ENCODE measurements at regions not wholly inside any gene's neighbourhood (a gene's known extent, or its start where the extent isn't known, plus 50 kb on each side); places are given as distances from the start of the nearest gene placed in this dataset.

- no peak for ATAC-seq (ENCODE audit: low FRiP score)
These were observed 230.5 kb downstream of the EFCAB11 start for GRCh38 chr14:89723930-89724627.

GRCh38 chr14:89721956-89722355, 232.6 kb downstream of the EFCAB11 start:
- TF ChIP-seq, protein P1, sequence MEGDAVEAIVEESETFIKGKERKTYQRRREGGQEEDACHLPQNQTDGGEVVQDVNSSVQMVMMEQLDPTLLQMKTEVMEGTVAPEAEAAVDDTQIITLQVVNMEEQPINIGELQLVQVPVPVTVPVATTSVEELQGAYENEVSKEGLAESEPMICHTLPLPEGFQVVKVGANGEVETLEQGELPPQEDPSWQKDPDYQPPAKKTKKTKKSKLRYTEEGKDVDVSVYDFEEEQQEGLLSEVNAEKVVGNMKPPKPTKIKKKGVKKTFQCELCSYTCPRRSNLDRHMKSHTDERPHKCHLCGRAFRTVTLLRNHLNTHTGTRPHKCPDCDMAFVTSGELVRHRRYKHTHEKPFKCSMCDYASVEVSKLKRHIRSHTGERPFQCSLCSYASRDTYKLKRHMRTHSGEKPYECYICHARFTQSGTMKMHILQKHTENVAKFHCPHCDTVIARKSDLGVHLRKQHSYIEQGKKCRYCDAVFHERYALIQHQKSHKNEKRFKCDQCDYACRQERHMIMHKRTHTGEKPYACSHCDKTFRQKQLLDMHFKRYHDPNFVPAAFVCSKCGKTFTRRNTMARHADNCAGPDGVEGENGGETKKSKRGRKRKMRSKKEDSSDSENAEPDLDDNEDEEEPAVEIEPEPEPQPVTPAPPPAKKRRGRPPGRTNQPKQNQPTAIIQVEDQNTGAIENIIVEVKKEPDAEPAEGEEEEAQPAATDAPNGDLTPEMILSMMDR (IDR thresholded peaks at IDR 0.05): no peak
- ATAC-seq (ENCODE audit: low FRiP score) (no peak), DNase-seq (ENCODE audit: low spot score) (no peak)

More at GRCh38 chr14:89723930-89724627, 230.5 kb downstream of the EFCAB11 start:
- DNase-seq (ENCODE audit: low spot score): no peak
- TF ChIP-seq, protein P1 (IDR thresholded peaks at IDR 0.05): no peak

- TF ChIP-seq, protein P1 (IDR thresholded peaks at IDR 0.05): no peak
- DNase-seq (ENCODE audit: low spot score) (no peak), ATAC-seq (ENCODE audit: low FRiP score) (no peak)
These were observed 233.5 kb downstream of the EFCAB11 start for GRCh38 chr14:89720741-89721729.

DNA sequence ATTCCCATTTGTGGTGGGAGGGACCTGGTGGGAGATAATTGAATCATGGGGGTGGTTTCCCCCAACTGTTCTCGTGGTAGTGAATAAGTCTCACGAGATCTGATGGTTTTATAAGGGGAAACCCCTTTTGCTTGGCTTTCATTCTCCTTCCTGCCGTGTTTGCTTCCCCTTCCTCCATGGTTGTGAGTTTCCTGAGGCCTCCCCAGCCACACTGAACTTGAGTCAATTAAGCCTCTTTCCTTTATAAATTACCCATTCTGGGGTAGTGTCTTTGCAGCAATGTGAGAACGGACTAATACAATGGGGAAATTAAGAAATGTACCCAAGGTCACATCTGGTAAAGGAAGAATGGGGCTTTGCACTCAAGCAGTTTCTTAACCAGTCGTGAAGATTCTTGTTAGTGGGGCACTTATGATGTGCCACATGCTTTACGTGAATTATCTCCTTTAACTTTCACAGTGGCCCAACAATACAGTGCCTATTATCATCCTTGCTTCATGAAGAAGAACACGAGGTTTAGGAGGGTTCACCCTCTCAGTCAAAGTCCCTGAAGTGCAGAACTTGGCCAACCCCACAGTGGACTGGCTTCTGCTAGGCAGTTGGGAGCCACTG, 234.3 kb downstream of the EFCAB11 start:
- ATAC-seq (ENCODE audit: low FRiP score): no peak
- TF ChIP-seq, protein P1 (IDR thresholded peaks at IDR 0.05): no peak
- DNase-seq (ENCODE audit: low spot score): no peak

DNA sequence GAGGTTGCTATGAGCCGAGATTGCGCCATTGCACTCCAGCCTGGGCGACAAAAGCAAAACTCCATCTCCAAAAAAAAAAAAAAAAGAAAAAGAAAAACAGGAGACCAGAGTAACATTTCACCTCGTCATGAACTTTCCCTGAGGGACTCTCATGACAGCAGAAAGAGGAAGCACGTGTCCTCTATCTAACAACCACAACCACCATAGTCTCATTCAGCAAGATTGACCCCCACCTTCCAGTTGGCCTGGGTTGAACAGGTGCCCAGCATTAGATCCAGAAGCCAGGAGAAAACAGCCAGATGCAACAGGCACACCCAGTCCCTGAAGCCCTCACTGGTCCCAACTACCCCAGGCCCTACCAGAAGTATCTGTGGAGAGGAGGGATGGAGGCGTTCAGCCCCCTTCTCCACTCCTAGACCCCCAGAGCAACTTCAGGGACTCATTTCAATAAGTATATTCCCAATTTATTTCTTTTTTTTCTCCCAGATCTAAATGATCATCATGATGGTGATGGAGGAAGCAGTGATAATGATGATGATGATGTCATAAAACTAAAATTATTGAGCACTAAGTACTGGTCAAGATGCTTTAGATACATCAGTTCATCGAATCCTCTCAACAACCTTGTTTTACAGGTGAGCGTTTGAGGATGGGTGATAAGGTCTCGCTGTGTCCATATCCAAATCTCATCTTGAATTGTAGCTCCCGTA, 235.0 kb downstream of the EFCAB11 start:
- TF ChIP-seq, protein P1 (IDR thresholded peaks at IDR 0.05): no peak
- ATAC-seq (ENCODE audit: low FRiP score) (no peak), DNase-seq (ENCODE audit: low spot score) (no peak)

DNA sequence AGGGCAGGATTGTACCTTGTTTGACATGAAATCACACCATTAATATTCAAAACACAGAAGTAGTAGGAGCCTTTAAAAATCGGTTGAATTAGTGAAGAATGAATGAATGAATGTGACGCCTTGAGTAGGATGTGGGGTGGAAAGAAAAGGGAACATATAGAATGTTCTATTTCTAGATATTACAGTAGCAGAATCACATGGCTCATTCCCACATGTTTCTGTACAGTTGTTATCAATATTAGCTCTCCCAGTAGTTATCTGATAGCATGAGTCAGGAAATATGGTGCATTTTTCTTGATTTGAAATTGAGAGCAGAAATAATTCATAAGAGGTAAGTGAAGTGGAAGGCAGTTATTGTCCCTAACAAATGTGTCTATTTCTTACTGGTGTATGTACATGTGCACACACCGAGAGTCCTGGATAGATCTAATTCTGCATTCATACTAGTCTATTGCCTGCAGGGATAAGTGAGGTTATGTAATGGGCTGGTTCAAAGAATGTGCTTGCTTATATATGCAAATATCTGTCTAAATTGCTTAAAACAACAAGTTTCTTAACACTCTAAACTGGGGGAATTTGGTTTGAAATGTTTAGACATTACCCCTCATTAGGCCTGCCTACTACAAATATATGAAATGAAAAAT, 245.4 kb downstream of the EFCAB11 start:
- ATAC-seq (ENCODE audit: low FRiP score) (no peak), DNase-seq (ENCODE audit: low spot score) (no peak)
- TF ChIP-seq, protein P1 (IDR thresholded peaks at IDR 0.05): no peak
